ENCODE measurements at regions not wholly inside any gene's neighbourhood (a gene's known extent, or its start where the extent isn't known, plus 50 kb on each side); places are given as distances from the start of the nearest gene placed in this dataset.
"Not testable (repeated sequence)": the region's sequence is repeated elsewhere in the genome, so short reads cannot be mapped to it uniquely, and the experiment has no call there.

GRCh38 chr14:71557351-71557750 is 374.9 kb upstream of the RGS6 start:
- no peaks in the 10 kb centered on the region for H3K36me3 ChIP-seq
- 74 to 94% methylated on average over 2 of the region's 2 CpGs for WGBS, 2 donors
- DNase-seq: no peak
- no peak overlapping the region for H3K27ac ChIP-seq
- no peaks in the 10 kb centered on the region for H3K9me3 ChIP-seq
- H3K4me3 ChIP-seq: no peak overlapping the region
- no peak for TF ChIP-seq POLR2AphosphoS5 (IDR thresholded peaks at IDR 0.05)
- TF ChIP-seq CTCF (IDR thresholded peaks at IDR 0.05): no peak
- no peak for TF ChIP-seq POLR2A (IDR thresholded peaks at IDR 0.05)
- no peak for TF ChIP-seq EP300 (IDR thresholded peaks at IDR 0.05)
- H3K4me1 ChIP-seq: no peaks in the 10 kb centered on the region
- intact Hi-C loops (cut with DNase I): no loop called here
- no peaks in the 10 kb centered on the region for H3K27me3 ChIP-seq

- 98 to 99% methylated on average over 10 of the region's 10 CpGs for WGBS, 2 donors
- H3K27ac ChIP-seq; H3K4me3 ChIP-seq; intact Hi-C loops (cut with DNase I); H3K27me3 ChIP-seq; H3K4me1 ChIP-seq; DNase-seq; H3K36me3 ChIP-seq; H3K9me3 ChIP-seq: not testable (repeated sequence)
Measured at GRCh38 chr14:71558943-71559342, 373.3 kb upstream of the RGS6 start.

- Histone ChIP-seq H3K27me3 (no peaks in the 10 kb centered on the region), H3K4me1 (no peaks in the 10 kb centered on the region), H3K9me3 (no peaks in the 10 kb centered on the region), H3K4me3 (no peak overlapping the region), H3K27ac (no peak overlapping the region), H3K36me3 (no peaks in the 10 kb centered on the region)
- TF ChIP-seq CTCF (IDR thresholded peaks at IDR 0.05) (no peak), POLR2A (IDR thresholded peaks at IDR 0.05) (no peak), EP300 (IDR thresholded peaks at IDR 0.05) (no peak)
- intact Hi-C loops (cut with DNase I): no loop called here
- no peak for DNase-seq
Measured at GRCh38 chr14:71560751-71561150, 371.5 kb upstream of the RGS6 start.

GRCh38 chr14:71563492-71564153 is 368.6 kb upstream of the RGS6 start:
- 55 to 65% methylated on average over 3 of the region's 3 CpGs for WGBS, 2 donors
- TF ChIP-seq EP300 (IDR thresholded peaks at IDR 0.05) (no peak), CTCF (IDR thresholded peaks at IDR 0.05) (no peak), POLR2AphosphoS5 (IDR thresholded peaks at IDR 0.05) (no peak), POLR2A (IDR thresholded peaks at IDR 0.05) (no peak)
- Histone ChIP-seq H3K4me3 (no peak overlapping the region), H3K27me3 (no peaks in the 10 kb centered on the region), H3K9me3 (no peaks in the 10 kb centered on the region), H3K4me1 (no peaks in the 10 kb centered on the region), H3K36me3 (no peaks in the 10 kb centered on the region), H3K27ac (no peak overlapping the region)
- intact Hi-C loops (cut with DNase I): no loop called here
- DNase-seq: no peak

- WGBS, 2 donors: 48 to 76% methylated on average over 4 of the region's 4 CpGs
- no peaks in the 10 kb centered on the region for H3K27me3 ChIP-seq
- TF ChIP-seq POLR2AphosphoS5 (IDR thresholded peaks at IDR 0.05) (no peak), EP300 (IDR thresholded peaks at IDR 0.05) (no peak), CTCF (IDR thresholded peaks at IDR 0.05) (no peak), POLR2A (IDR thresholded peaks at IDR 0.05) (no peak)
- no peaks in the 10 kb centered on the region for H3K9me3 ChIP-seq
- DNase-seq: no peak
- no peak overlapping the region for H3K4me3 ChIP-seq
- intact Hi-C loops (cut with DNase I): no loop called here
- no peaks in the 10 kb centered on the region for H3K4me1 ChIP-seq
- H3K27ac ChIP-seq: no peak overlapping the region
- no peaks in the 10 kb centered on the region for H3K36me3 ChIP-seq
Measured at GRCh38 chr14:71566276-71566675, 366.0 kb upstream of the RGS6 start.

GRCh38 chr14:71567499-71568133 is 364.6 kb upstream of the RGS6 start:
- H3K36me3 ChIP-seq; intact Hi-C loops (cut with DNase I); H3K9me3 ChIP-seq; DNase-seq; H3K27ac ChIP-seq; H3K4me3 ChIP-seq; H3K4me1 ChIP-seq; H3K27me3 ChIP-seq: not testable (repeated sequence)
- WGBS, 2 donors: 95 to 97% methylated on average over 2 of the region's 2 CpGs

Data from sigmoid colon (tissue), 6 donors.